SK-N-SH (cell line): ENCODE measurements at regions not wholly inside any gene's neighbourhood (a gene's known extent, or its start where the extent isn't known, plus 50 kb on each side); places are given as distances from the start of the nearest gene placed in this dataset.

Experiments
- CHD2 ChIP-seq: fragments of 150-350 bp; IDR thresholded peaks from 2 replicates; pipeline ENCODE4 v1.6.1; 2018; ENCODE audit warnings: low read length; ENCODE audit not compliant: partially characterized antibody
- EP300 ChIP-seq, 2 experiments: IDR thresholded peaks; 2 replicates each; pipeline versions ENCODE4 v1.4.0 to v1.6.1; 2012; ENCODE audit warnings: borderline replicate concordance in 1 of 2, low read depth in 1 of 2, low read length in 1 of 2
- FOXM1 ChIP-seq: IDR thresholded peaks from 2 replicates; pipeline ENCODE4 v1.4.0; 2012; ENCODE audit warnings: low read depth, mild to moderate bottlenecking
- IRF3 ChIP-seq: fragments of 150-350 bp; IDR thresholded peaks from 2 replicates; pipeline ENCODE4 v1.6.1; 2016; ENCODE audit warnings: mild to moderate bottlenecking, low read depth, low read length
- JUND ChIP-seq: IDR thresholded peaks from 2 replicates; pipeline ENCODE4 v1.4.0; 2012
- MAX ChIP-seq: IDR thresholded peaks from 2 replicates; pipeline ENCODE4 v1.4.0; 2012; ENCODE audit warnings: low read depth
- NFIC ChIP-seq: IDR thresholded peaks from 2 replicates; pipeline ENCODE4 v1.4.0; 2012; ENCODE audit warnings: borderline replicate concordance
- RAD21 ChIP-seq: IDR thresholded peaks from 2 replicates; pipeline ENCODE4 v1.6.1; 2012; ENCODE audit warnings: mild to moderate bottlenecking, low read length
- USF1 ChIP-seq: IDR thresholded peaks from 2 replicates; pipeline ENCODE4 v1.4.0; 2012; ENCODE audit warnings: low read depth, borderline replicate concordance
- YY1 ChIP-seq: IDR thresholded peaks from 2 replicates; pipeline ENCODE4 v1.4.0; 2012; ENCODE audit warnings: low read depth, mild to moderate bottlenecking
- TF ChIP-seq, protein P1 (sequence below): fragments of 200-600 bp; sonication (generic); IDR thresholded peaks from 2 replicates; pipeline ENCODE4 v1.6.1; 2017; ENCODE audit warnings: antibody characterized with exemption, mild to moderate bottlenecking, moderate library complexity
- TF ChIP-seq, protein P2 (sequence below): IDR thresholded peaks from 2 replicates; pipeline ENCODE4; 2012
- TF ChIP-seq, protein P3 (sequence below): IDR thresholded peaks from 2 replicates; pipeline ENCODE4 v1.6.1; 2012; ENCODE audit warnings: mild to moderate bottlenecking, low read depth, low read length, moderate library complexity

DNA sequence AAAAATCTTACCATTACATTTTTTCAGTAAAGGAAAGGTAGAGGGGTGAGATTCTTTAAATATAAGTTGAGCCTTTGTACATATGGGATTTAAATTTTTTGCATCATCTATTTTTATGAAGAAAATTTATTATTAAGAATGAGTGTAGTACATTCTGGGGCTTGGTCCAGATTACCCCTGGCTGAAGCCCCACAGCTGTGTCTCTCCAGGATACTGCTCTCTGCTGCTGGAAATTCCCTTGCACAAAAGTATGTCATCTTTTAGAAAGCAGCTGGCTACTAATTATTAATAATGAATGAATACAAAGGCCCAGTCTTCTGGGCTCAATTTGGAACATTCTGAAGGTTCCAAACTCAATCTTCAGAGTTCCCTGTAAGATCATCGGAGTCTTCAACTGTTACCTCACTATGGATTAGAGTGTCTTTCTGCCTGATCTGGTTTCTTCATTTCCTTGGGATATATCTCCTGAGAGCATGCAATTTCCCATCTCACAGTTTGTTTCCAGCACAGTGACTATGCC, 428.6 kb upstream of the BRINP3 start:
- TF ChIP-seq, protein P1, sequence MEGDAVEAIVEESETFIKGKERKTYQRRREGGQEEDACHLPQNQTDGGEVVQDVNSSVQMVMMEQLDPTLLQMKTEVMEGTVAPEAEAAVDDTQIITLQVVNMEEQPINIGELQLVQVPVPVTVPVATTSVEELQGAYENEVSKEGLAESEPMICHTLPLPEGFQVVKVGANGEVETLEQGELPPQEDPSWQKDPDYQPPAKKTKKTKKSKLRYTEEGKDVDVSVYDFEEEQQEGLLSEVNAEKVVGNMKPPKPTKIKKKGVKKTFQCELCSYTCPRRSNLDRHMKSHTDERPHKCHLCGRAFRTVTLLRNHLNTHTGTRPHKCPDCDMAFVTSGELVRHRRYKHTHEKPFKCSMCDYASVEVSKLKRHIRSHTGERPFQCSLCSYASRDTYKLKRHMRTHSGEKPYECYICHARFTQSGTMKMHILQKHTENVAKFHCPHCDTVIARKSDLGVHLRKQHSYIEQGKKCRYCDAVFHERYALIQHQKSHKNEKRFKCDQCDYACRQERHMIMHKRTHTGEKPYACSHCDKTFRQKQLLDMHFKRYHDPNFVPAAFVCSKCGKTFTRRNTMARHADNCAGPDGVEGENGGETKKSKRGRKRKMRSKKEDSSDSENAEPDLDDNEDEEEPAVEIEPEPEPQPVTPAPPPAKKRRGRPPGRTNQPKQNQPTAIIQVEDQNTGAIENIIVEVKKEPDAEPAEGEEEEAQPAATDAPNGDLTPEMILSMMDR = no peak
- no peak for TF ChIP-seq EP300 (IDR thresholded peaks at IDR 0.05; ENCODE audit: borderline replicate concordance in 1 of 2, low read depth in 1 of 2, low read length in 1 of 2)
- TF ChIP-seq NFIC = no peak
- TF ChIP-seq, protein P2, sequence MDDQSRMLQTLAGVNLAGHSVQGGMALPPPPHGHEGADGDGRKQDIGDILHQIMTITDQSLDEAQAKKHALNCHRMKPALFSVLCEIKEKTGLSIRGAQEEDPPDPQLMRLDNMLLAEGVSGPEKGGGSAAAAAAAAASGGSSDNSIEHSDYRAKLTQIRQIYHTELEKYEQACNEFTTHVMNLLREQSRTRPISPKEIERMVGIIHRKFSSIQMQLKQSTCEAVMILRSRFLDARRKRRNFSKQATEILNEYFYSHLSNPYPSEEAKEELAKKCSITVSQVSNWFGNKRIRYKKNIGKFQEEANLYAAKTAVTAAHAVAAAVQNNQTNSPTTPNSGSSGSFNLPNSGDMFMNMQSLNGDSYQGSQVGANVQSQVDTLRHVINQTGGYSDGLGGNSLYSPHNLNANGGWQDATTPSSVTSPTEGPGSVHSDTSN = no peak
- TF ChIP-seq YY1 = no peak
- no peak for TF ChIP-seq CHD2
- TF ChIP-seq USF1 = no peak
- TF ChIP-seq JUND = no peak
- no peak for TF ChIP-seq MAX
- TF ChIP-seq, protein P3, sequence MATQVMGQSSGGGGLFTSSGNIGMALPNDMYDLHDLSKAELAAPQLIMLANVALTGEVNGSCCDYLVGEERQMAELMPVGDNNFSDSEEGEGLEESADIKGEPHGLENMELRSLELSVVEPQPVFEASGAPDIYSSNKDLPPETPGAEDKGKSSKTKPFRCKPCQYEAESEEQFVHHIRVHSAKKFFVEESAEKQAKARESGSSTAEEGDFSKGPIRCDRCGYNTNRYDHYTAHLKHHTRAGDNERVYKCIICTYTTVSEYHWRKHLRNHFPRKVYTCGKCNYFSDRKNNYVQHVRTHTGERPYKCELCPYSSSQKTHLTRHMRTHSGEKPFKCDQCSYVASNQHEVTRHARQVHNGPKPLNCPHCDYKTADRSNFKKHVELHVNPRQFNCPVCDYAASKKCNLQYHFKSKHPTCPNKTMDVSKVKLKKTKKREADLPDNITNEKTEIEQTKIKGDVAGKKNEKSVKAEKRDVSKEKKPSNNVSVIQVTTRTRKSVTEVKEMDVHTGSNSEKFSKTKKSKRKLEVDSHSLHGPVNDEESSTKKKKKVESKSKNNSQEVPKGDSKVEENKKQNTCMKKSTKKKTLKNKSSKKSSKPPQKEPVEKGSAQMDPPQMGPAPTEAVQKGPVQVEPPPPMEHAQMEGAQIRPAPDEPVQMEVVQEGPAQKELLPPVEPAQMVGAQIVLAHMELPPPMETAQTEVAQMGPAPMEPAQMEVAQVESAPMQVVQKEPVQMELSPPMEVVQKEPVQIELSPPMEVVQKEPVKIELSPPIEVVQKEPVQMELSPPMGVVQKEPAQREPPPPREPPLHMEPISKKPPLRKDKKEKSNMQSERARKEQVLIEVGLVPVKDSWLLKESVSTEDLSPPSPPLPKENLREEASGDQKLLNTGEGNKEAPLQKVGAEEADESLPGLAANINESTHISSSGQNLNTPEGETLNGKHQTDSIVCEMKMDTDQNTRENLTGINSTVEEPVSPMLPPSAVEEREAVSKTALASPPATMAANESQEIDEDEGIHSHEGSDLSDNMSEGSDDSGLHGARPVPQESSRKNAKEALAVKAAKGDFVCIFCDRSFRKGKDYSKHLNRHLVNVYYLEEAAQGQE = no peak
- TF ChIP-seq IRF3 = no peak
- no peak for TF ChIP-seq FOXM1
- TF ChIP-seq RAD21 = no peak
